ENCODE measurements at regions not wholly inside any gene's neighbourhood (a gene's known extent, or its start where the extent isn't known, plus 50 kb on each side); places are given as distances from the start of the nearest gene placed in this dataset.

DNA sequence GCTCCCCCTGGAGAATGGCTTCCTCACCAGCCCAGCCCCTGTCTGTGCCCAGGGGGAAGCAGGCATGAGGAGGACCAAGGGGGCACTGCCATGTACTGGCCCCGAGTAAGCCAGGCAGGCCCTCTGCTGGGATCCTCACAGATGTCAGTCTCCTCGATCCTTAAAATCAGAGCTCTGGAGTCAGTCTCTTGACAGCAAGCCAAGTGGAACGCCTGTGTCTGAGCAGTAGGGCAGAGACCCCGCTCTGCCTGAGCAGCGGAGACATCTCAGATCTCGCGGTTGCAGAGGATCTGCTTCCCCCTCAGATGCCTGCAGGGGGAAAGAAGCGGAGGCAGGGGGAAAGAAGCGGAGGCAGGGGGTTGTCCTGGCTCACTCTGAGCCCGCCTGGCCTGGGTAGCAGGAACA lies 92.6 kb downstream of the SNX5 start:
- TF ChIP-seq, protein P1, sequence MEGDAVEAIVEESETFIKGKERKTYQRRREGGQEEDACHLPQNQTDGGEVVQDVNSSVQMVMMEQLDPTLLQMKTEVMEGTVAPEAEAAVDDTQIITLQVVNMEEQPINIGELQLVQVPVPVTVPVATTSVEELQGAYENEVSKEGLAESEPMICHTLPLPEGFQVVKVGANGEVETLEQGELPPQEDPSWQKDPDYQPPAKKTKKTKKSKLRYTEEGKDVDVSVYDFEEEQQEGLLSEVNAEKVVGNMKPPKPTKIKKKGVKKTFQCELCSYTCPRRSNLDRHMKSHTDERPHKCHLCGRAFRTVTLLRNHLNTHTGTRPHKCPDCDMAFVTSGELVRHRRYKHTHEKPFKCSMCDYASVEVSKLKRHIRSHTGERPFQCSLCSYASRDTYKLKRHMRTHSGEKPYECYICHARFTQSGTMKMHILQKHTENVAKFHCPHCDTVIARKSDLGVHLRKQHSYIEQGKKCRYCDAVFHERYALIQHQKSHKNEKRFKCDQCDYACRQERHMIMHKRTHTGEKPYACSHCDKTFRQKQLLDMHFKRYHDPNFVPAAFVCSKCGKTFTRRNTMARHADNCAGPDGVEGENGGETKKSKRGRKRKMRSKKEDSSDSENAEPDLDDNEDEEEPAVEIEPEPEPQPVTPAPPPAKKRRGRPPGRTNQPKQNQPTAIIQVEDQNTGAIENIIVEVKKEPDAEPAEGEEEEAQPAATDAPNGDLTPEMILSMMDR (IDR thresholded peaks at IDR 0.05) = no peak
- TF ChIP-seq POLR2A (IDR thresholded peaks at IDR 0.05) = no peak
